ENCODE measurements at regions not wholly inside any gene's neighbourhood (a gene's known extent, or its start where the extent isn't known, plus 50 kb on each side); places are given as distances from the start of the nearest gene placed in this dataset.

- no peak for DNase-seq (ENCODE audit: low spot score)
Measured at GRCh38 chr1:87615491-87615890, 286.8 kb downstream of the LMO4 start.

GRCh38 chr1:87615901-87616300 lies 287.2 kb downstream of the LMO4 start:
- DNase-seq (ENCODE audit: low spot score), result no peak

- no peak for DNase-seq (ENCODE audit: low spot score)
Measured at GRCh38 chr1:87620807-87621206, 292.1 kb downstream of the LMO4 start.

GRCh38 chr1:87629673-87630072 lies 301.0 kb downstream of the LMO4 start:
- DNase-seq (ENCODE audit: low spot score), result no peak

GRCh38 chr1:87632232-87632631 lies 303.6 kb downstream of the LMO4 start:
- DNase-seq (ENCODE audit: low spot score), result no peak

- no peak for DNase-seq (ENCODE audit: low spot score)
Measured at GRCh38 chr1:87636198-87636892, 307.7 kb downstream of the LMO4 start.

- no peak for DNase-seq (ENCODE audit: low spot score)
Measured at GRCh38 chr1:87638636-87639035, 310.0 kb downstream of the LMO4 start.

- DNase-seq (ENCODE audit: low spot score), result no peak
Measured at GRCh38 chr1:87641996-87642395, 313.3 kb downstream of the LMO4 start.

- DNase-seq (ENCODE audit: low spot score), result no peak
Measured at GRCh38 chr1:87642581-87643221, 314.0 kb downstream of the LMO4 start.

- no peak for DNase-seq (ENCODE audit: low spot score)
Measured at GRCh38 chr1:87644033-87644578, 315.4 kb downstream of the LMO4 start.

GRCh38 chr1:87644579-87645190 lies 316.0 kb downstream of the LMO4 start:
- no peak for DNase-seq (ENCODE audit: low spot score)

GRCh38 chr1:87647430-87648177 lies 318.9 kb downstream of the LMO4 start:
- DNase-seq (ENCODE audit: low spot score), result no peak

GRCh38 chr1:87648323-87649119 lies 319.8 kb downstream of the LMO4 start:
- DNase-seq (ENCODE audit: low spot score), result no peak

GRCh38 chr1:87650306-87650705 lies 321.6 kb downstream of the LMO4 start:
- no peak for DNase-seq (ENCODE audit: low spot score)

GRCh38 chr1:87652176-87652575 lies 323.5 kb downstream of the LMO4 start:
- no peak for DNase-seq (ENCODE audit: low spot score)

- DNase-seq (ENCODE audit: low spot score), result no peak
Measured at GRCh38 chr1:87665151-87665550, 336.5 kb downstream of the LMO4 start.

GRCh38 chr1:87666681-87667080 lies 338.0 kb downstream of the LMO4 start:
- DNase-seq (ENCODE audit: low spot score), result no peak

GRCh38 chr1:87669674-87670073 lies 341.0 kb downstream of the LMO4 start:
- DNase-seq (ENCODE audit: low spot score), result no peak

- no peak for DNase-seq (ENCODE audit: low spot score)
Measured at GRCh38 chr1:87673309-87673708, 344.6 kb downstream of the LMO4 start.

- DNase-seq (ENCODE audit: low spot score), result no peak
Measured at GRCh38 chr1:87673748-87674147, 345.1 kb downstream of the LMO4 start.

GRCh38 chr1:87674791-87675190 lies 346.1 kb downstream of the LMO4 start:
- no peak for DNase-seq (ENCODE audit: low spot score)

Measured in mucosa of gallbladder (tissue), 1 donor.